ENCODE measurements at regions not wholly inside any gene's neighbourhood (a gene's known extent, or its start where the extent isn't known, plus 50 kb on each side); places are given as distances from the start of the nearest gene placed in this dataset.
A peak's percentile ranks its signal among the peaks of the same experiment; 100 is the strongest.
"Not testable (repeated sequence)": the region's sequence is repeated elsewhere in the genome, so short reads cannot be mapped to it uniquely, and the experiment has no call there.

GRCh38 chrX:45621376-45622041, 420.8 kb upstream of the DIPK2B start:
- Mint-ChIP-seq H3K27me3 (no peaks in the 10 kb centered on the region), H3K27ac (peak overlapping the region; percentile 89), H3K36me3 (ENCODE audit: low read depth) (peaks cover 2% of the 10 kb centered on the region), H3K4me1 (peaks cover 18% of the 10 kb centered on the region), H3K4me3 (peak overlapping the region; percentile 35), H3K9me3 (peaks cover 14% of the 10 kb centered on the region)
- DNase-seq: peak; percentile 51
- intact Hi-C loops (cut with micrococcal nuclease): loop anchor here (1.0 to 5.0 kb wide), 6 partner anchors 89 to 231 kb away; no protein-coding TSS in a partner anchor

GRCh38 chrX:45619290-45619689, 418.6 kb upstream of the DIPK2B start:
- Mint-ChIP-seq H3K27me3 (no peaks in the 10 kb centered on the region), H3K4me1 (peaks cover 18% of the 10 kb centered on the region), H3K4me3 (no peak overlapping the region), H3K27ac (no peak overlapping the region), H3K9me3 (peaks cover 12% of the 10 kb centered on the region), H3K36me3 (ENCODE audit: low read depth) (peaks cover 3% of the 10 kb centered on the region)
- intact Hi-C loops (cut with micrococcal nuclease): no loop called here
- no peak for DNase-seq

GRCh38 chrX:45615591-45615990, 414.9 kb upstream of the DIPK2B start:
- H3K27me3 Mint-ChIP-seq; DNase-seq; intact Hi-C loops (cut with micrococcal nuclease); H3K36me3 Mint-ChIP-seq (ENCODE audit: low read depth); H3K4me3 Mint-ChIP-seq; H3K4me1 Mint-ChIP-seq; H3K27ac Mint-ChIP-seq: not testable (repeated sequence)
- H3K9me3 Mint-ChIP-seq: peaks cover 18% of the 10 kb centered on the region

GRCh38 chrX:45614853-45615252, 414.2 kb upstream of the DIPK2B start:
- Mint-ChIP-seq H3K36me3 (ENCODE audit: low read depth) (peaks cover 3% of the 10 kb centered on the region), H3K4me1 (peaks cover 4% of the 10 kb centered on the region), H3K27me3 (no peaks in the 10 kb centered on the region), H3K9me3 (peaks cover 19% of the 10 kb centered on the region), H3K4me3 (no peak overlapping the region), H3K27ac (no peak overlapping the region)
- intact Hi-C loops (cut with micrococcal nuclease): no loop called here
- no peak for DNase-seq

GRCh38 chrX:45602151-45602550, 401.5 kb upstream of the DIPK2B start:
- Mint-ChIP-seq H3K4me1 (no peaks in the 10 kb centered on the region), H3K9me3 (no peaks in the 10 kb centered on the region), H3K36me3 (ENCODE audit: low read depth) (no peaks in the 10 kb centered on the region), H3K27ac (no peak overlapping the region), H3K27me3 (no peaks in the 10 kb centered on the region), H3K4me3 (no peak overlapping the region)
- intact Hi-C loops (cut with micrococcal nuclease): no loop called here
- DNase-seq: no peak

- intact Hi-C loops (cut with micrococcal nuclease): no loop called here
- DNase-seq: no peak
- H3K4me1 Mint-ChIP-seq: no peaks in the 10 kb centered on the region
- H3K27ac Mint-ChIP-seq: no peak overlapping the region
- no peak overlapping the region for H3K4me3 Mint-ChIP-seq
- no peaks in the 10 kb centered on the region for H3K36me3 Mint-ChIP-seq (ENCODE audit: low read depth)
- no peaks in the 10 kb centered on the region for H3K9me3 Mint-ChIP-seq
- no peaks in the 10 kb centered on the region for H3K27me3 Mint-ChIP-seq
These were observed 400.4 kb upstream of the DIPK2B start for GRCh38 chrX:45601052-45601451.

GRCh38 chrX:45598861-45599260, 398.2 kb upstream of the DIPK2B start:
- intact Hi-C loops (cut with micrococcal nuclease): no loop called here
- no peak for DNase-seq
- Mint-ChIP-seq H3K4me1 (no peaks in the 10 kb centered on the region), H3K27me3 (no peaks in the 10 kb centered on the region), H3K4me3 (no peak overlapping the region), H3K27ac (no peak overlapping the region), H3K36me3 (ENCODE audit: low read depth) (no peaks in the 10 kb centered on the region), H3K9me3 (no peaks in the 10 kb centered on the region)

GRCh38 chrX:45596188-45596808, 395.6 kb upstream of the DIPK2B start:
- intact Hi-C loops (cut with micrococcal nuclease): no loop called here
- Mint-ChIP-seq H3K27ac (no peak overlapping the region), H3K36me3 (ENCODE audit: low read depth) (no peaks in the 10 kb centered on the region), H3K4me1 (no peaks in the 10 kb centered on the region), H3K9me3 (no peaks in the 10 kb centered on the region), H3K27me3 (no peaks in the 10 kb centered on the region), H3K4me3 (no peak overlapping the region)
- no peak for DNase-seq

- Mint-ChIP-seq H3K27me3 (peaks cover 1% of the 10 kb centered on the region), H3K27ac (no peak overlapping the region), H3K4me3 (no peak overlapping the region), H3K9me3 (peaks cover 2% of the 10 kb centered on the region), H3K4me1 (no peaks in the 10 kb centered on the region), H3K36me3 (ENCODE audit: low read depth) (no peaks in the 10 kb centered on the region)
- no peak for DNase-seq
- intact Hi-C loops (cut with micrococcal nuclease): no loop called here
These were observed 391.4 kb upstream of the DIPK2B start for GRCh38 chrX:45592101-45592500.

GRCh38 chrX:45591650-45592049, 391.0 kb upstream of the DIPK2B start:
- DNase-seq: no peak
- Mint-ChIP-seq H3K27ac (no peak overlapping the region), H3K27me3 (peaks cover 1% of the 10 kb centered on the region), H3K4me1 (no peaks in the 10 kb centered on the region), H3K9me3 (peaks cover 4% of the 10 kb centered on the region), H3K4me3 (no peak overlapping the region), H3K36me3 (ENCODE audit: low read depth) (no peaks in the 10 kb centered on the region)
- intact Hi-C loops (cut with micrococcal nuclease): no loop called here

- DNase-seq: no peak
- Mint-ChIP-seq H3K27ac (no peak overlapping the region), H3K4me3 (no peak overlapping the region), H3K36me3 (ENCODE audit: low read depth) (peaks cover 1% of the 10 kb centered on the region), H3K9me3 (peaks cover 17% of the 10 kb centered on the region), H3K4me1 (peaks cover 3% of the 10 kb centered on the region), H3K27me3 (peaks cover 1% of the 10 kb centered on the region)
- intact Hi-C loops (cut with micrococcal nuclease): no loop called here
These were observed 384.0 kb upstream of the DIPK2B start for GRCh38 chrX:45584717-45585116.

GRCh38 chrX:45577361-45577760, 376.7 kb upstream of the DIPK2B start:
- intact Hi-C loops (cut with micrococcal nuclease): no loop called here
- Mint-ChIP-seq H3K27me3 (no peaks in the 10 kb centered on the region), H3K36me3 (ENCODE audit: low read depth) (peaks cover 1% of the 10 kb centered on the region), H3K4me3 (no peak overlapping the region), H3K4me1 (peaks cover under 1% of the 10 kb centered on the region), H3K9me3 (peaks cover 21% of the 10 kb centered on the region), H3K27ac (no peak overlapping the region)
- DNase-seq: no peak

- intact Hi-C loops (cut with micrococcal nuclease): no loop called here
- H3K27me3 Mint-ChIP-seq: no peaks in the 10 kb centered on the region
These were observed 370.8 kb upstream of the DIPK2B start for GRCh38 chrX:45571453-45571852.

GRCh38 chrX:45566456-45566855, 365.8 kb upstream of the DIPK2B start:
- intact Hi-C loops (cut with micrococcal nuclease): no loop called here
- no peaks in the 10 kb centered on the region for H3K27me3 Mint-ChIP-seq
- no peaks in the 10 kb centered on the region for H3K4me1 Mint-ChIP-seq
- H3K9me3 Mint-ChIP-seq: peaks cover 4% of the 10 kb centered on the region
- no peak for DNase-seq
- no peaks in the 10 kb centered on the region for H3K36me3 Mint-ChIP-seq (ENCODE audit: low read depth)
- H3K4me3 Mint-ChIP-seq: no peak overlapping the region
- no peak overlapping the region for H3K27ac Mint-ChIP-seq

More at GRCh38 chrX:45571453-45571852, 370.8 kb upstream of the DIPK2B start:
- Mint-ChIP-seq H3K9me3 (peaks cover 4% of the 10 kb centered on the region), H3K4me1 (no peaks in the 10 kb centered on the region), H3K4me3 (no peak overlapping the region), H3K27ac (no peak overlapping the region), H3K36me3 (ENCODE audit: low read depth) (no peaks in the 10 kb centered on the region)
- DNase-seq: no peak

- Mint-ChIP-seq H3K36me3 (ENCODE audit: low read depth) (no peaks in the 10 kb centered on the region), H3K4me3 (no peak overlapping the region), H3K9me3 (peaks cover 10% of the 10 kb centered on the region), H3K27me3 (peaks cover 2% of the 10 kb centered on the region), H3K4me1 (no peaks in the 10 kb centered on the region), H3K27ac (no peak overlapping the region)
- intact Hi-C loops (cut with micrococcal nuclease): no loop called here
- no peak for DNase-seq
These were observed 356.7 kb upstream of the DIPK2B start for GRCh38 chrX:45557387-45557786.
